Fibroblast of lung (primary cell): ENCODE measurements at regions not wholly inside any gene's neighbourhood (a gene's known extent, or its start where the extent isn't known, plus 50 kb on each side); places are given as distances from the start of the nearest gene placed in this dataset.

Experiments
- DNase-seq, 2 donors: peaks; one replicate each; pipeline versions ENCODE4 v3.0.0 to v3.0.0-alpha.2; 2010; ENCODE audit warnings: low read depth in 2 of 2
- H2AFZ ChIP-seq: 2 replicates; pipeline ENCODE4 v1.5.1; 2012; ENCODE audit warnings: low read length, control low read depth, inconsistent platforms
- H3K27ac ChIP-seq: 2 replicates; pipeline ENCODE4 v1.5.1; 2011; ENCODE audit warnings: low read length, control low read depth; ENCODE audit not compliant: insufficient read depth
- H3K27me3 ChIP-seq: 2 replicates; pipeline ENCODE4 v1.5.1; 2011; ENCODE audit warnings: mild to moderate bottlenecking, low read length; ENCODE audit not compliant: control insufficient read depth, insufficient read depth
- H3K36me3 ChIP-seq: 2 replicates; pipeline ENCODE4 v1.5.1; 2011; ENCODE audit warnings: low read length; ENCODE audit not compliant: control insufficient read depth, insufficient read depth
- H3K4me1 ChIP-seq: 2 replicates; pipeline ENCODE4 v1.5.1; 2011; ENCODE audit warnings: low read length; ENCODE audit not compliant: control insufficient read depth, insufficient read depth; ENCODE audit errors: extremely low read depth
- H3K4me2 ChIP-seq: 2 replicates; pipeline ENCODE4 v1.5.1; 2011; ENCODE audit warnings: low read length, control low read depth; ENCODE audit not compliant: insufficient read depth; ENCODE audit errors: extremely low read depth
- H3K4me3 ChIP-seq, 4 experiments: fragments of 200-600 bp in 1 of 4; sonication (generic) in 1 of 4; replicated peaks in 1 of 4; 2 replicates each; pipeline ENCODE4 v1.5.1; 2011 to 2016; ENCODE audit warnings: low read length in 4 of 4, low read depth in 3 of 4, mild to moderate bottlenecking in 3 of 4, control low read depth in 2 of 4, inconsistent platforms in 1 of 4, mixed read lengths in 1 of 4; ENCODE audit not compliant: insufficient read depth in 1 of 4; ENCODE audit errors: control extremely low read depth in 1 of 4
- H3K79me2 ChIP-seq: 2 replicates; pipeline ENCODE4 v1.5.1; 2012; ENCODE audit warnings: mild to moderate bottlenecking, low read length, inconsistent platforms; ENCODE audit not compliant: control insufficient read depth, insufficient read depth
- H3K9ac ChIP-seq: 2 replicates; pipeline ENCODE4 v1.5.1; 2011; ENCODE audit warnings: mild to moderate bottlenecking, low read length, control low read depth; ENCODE audit not compliant: insufficient read depth
- H3K9me3 ChIP-seq: 2 replicates; pipeline ENCODE4 v1.5.1; 2012; ENCODE audit warnings: low read depth, low read length; ENCODE audit not compliant: control insufficient read depth, insufficient read depth
- H4K20me1 ChIP-seq: 2 replicates; pipeline ENCODE4 v1.5.1; 2011; ENCODE audit warnings: low read length; ENCODE audit not compliant: control insufficient read depth, insufficient read depth; ENCODE audit errors: extremely low read depth
- CTCF ChIP-seq, 2 donors: IDR thresholded peaks in 1 of 2; conservative IDR thresholded peaks in 1 of 2; 1 replicate in 1 of 2; 2 replicates in 1 of 2; pipeline ENCODE4 v1.5.1; 2011 to 2012; ENCODE audit warnings: low read length in 2 of 2, control low read depth in 1 of 2, inconsistent platforms in 1 of 2, low read depth in 1 of 2, mild to moderate bottlenecking in 1 of 2
- EZH2 ChIP-seq: IDR thresholded peaks from 2 replicates; pipeline ENCODE4 v1.5.1; 2012; ENCODE audit warnings: low read length, control low read depth, mild to moderate bottlenecking; ENCODE audit errors: missing control alignments

GRCh38 chr21:18153063-18153462 lies 91.6 kb upstream of the CHODL start:
- no peaks in the 10 kb centered on the region for H3K4me1 ChIP-seq
- TF ChIP-seq CTCF (conservative IDR thresholded peaks at IDR 0.05 in 1 of 2, IDR thresholded peaks at IDR 0.05 in 1 of 2; ENCODE audit: low read depth in 1 of 2, low read length in 2 of 2), result no peak
- no peak for TF ChIP-seq EZH2
- H3K9me3 ChIP-seq, result no peaks in the 10 kb centered on the region
- no peaks in the 10 kb centered on the region for H3K27me3 ChIP-seq
- no peak for DNase-seq
- H3K79me2 ChIP-seq, result no peaks in the 10 kb centered on the region
- H3K27ac ChIP-seq, result no peak overlapping the region
- H3K9ac ChIP-seq, result no peak overlapping the region
- no peak overlapping the region for H3K4me2 ChIP-seq
- no peak overlapping the region for H2AFZ ChIP-seq
- H3K4me3 ChIP-seq, result no peak overlapping the region
- H4K20me1 ChIP-seq, result no peaks in the 10 kb centered on the region
- H3K36me3 ChIP-seq, result no peaks in the 10 kb centered on the region

- Histone ChIP-seq H3K4me2 (no peak overlapping the region), H3K4me1 (no peaks in the 10 kb centered on the region), H3K27me3 (no peaks in the 10 kb centered on the region), H3K27ac (no peak overlapping the region), H4K20me1 (no peaks in the 10 kb centered on the region), H3K36me3 (no peaks in the 10 kb centered on the region), H2AFZ (no peak overlapping the region), H3K4me3 (no peak overlapping the region), H3K79me2 (no peaks in the 10 kb centered on the region), H3K9ac (no peak overlapping the region), H3K9me3 (no peaks in the 10 kb centered on the region)
- no peak for TF ChIP-seq EZH2
- TF ChIP-seq CTCF (conservative IDR thresholded peaks at IDR 0.05 in 1 of 2, IDR thresholded peaks at IDR 0.05 in 1 of 2; ENCODE audit: low read depth in 1 of 2, low read length in 2 of 2), result no peak
- no peak for DNase-seq
Observed at GRCh38 chr21:18152371-18152770, 92.3 kb upstream of the CHODL start.

DNA sequence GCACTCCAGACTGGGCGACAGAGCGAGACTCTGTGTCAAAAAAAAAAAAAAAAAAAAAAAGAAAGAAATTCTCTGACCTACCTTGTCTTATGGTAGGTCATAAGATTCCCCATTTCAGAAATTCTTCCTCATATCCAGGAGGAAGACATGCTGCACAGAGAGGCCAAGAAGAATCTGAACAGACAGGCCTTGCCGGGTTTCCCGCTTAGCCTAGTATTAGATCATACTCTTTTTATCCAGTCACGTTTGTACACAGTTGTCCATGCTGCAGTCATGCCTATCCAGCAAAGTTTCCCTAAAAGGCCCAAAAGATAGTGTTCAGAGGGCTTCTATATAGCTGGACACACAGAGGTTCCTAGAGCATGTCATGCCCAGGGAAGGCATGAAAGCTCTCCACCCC lies 93.6 kb upstream of the CHODL start:
- H3K27me3 ChIP-seq, result no peaks in the 10 kb centered on the region
- H3K9ac ChIP-seq, result no peak overlapping the region
- no peak for TF ChIP-seq EZH2
- no peak for TF ChIP-seq CTCF (conservative IDR thresholded peaks at IDR 0.05 in 1 of 2, IDR thresholded peaks at IDR 0.05 in 1 of 2; ENCODE audit: low read depth in 1 of 2, low read length in 2 of 2)
- no peaks in the 10 kb centered on the region for H3K79me2 ChIP-seq
- no peak overlapping the region for H3K27ac ChIP-seq
- H2AFZ ChIP-seq, result no peak overlapping the region
- no peak overlapping the region for H3K4me3 ChIP-seq
- no peaks in the 10 kb centered on the region for H3K9me3 ChIP-seq
- H4K20me1 ChIP-seq, result no peaks in the 10 kb centered on the region
- H3K4me1 ChIP-seq, result no peaks in the 10 kb centered on the region
- no peak for DNase-seq
- H3K4me2 ChIP-seq, result no peak overlapping the region
- no peaks in the 10 kb centered on the region for H3K36me3 ChIP-seq
